K562 (cell line): ENCODE measurements at regions not wholly inside any gene's neighbourhood (a gene's known extent, or its start where the extent isn't known, plus 50 kb on each side); places are given as distances from the start of the nearest gene placed in this dataset.

ENCODE experiments used
- ATAC-seq: fragments of 200-7000 bp; cut with Tn5 transposase; 3 replicates; pipeline ENCODE4 v1.9.1; 2020; ENCODE audit warnings: moderate library complexity
- BruUV-seq: library from RNA; stranded (reverse); fragments of 400-500 nt; replicated peaks from 2 replicates; lab custom pipeline; 2021; lab: Mats Ljungman, UMichigan
- CTCF ChIA-PET: fragments of 300-600 bp; formaldehyde crosslinking; extraction: SDS; loops from one replicate; lab custom pipeline; 2021; ENCODE audit warnings: low intra/inter-chr PET ratio; lab: Yijun Ruan, JAX
- POLR2A ChIA-PET: fragments of 300-600, 350-650 bp; sonication (Branson Sonifier 250); formaldehyde crosslinking; extraction: SDS; loops from one replicate; lab custom pipeline; 2021; ENCODE audit warnings: antibody characterized with exemption, inconsistent platforms; lab: Yijun Ruan, JAX
- DNase-seq, 4 experiments: peaks; one replicate each; pipeline versions ENCODE4 v3.0.0 to v3.0.0-alpha.2; 2011 to 2018; ENCODE audit warnings: low spot score in 3 of 4, mixed read lengths in 3 of 4; ENCODE audit errors: extremely low read depth in 1 of 4
- FAIRE-seq: peaks from 2 replicates; lab custom pipeline; 2011; peaks lifted over from hg19 to GRCh38; lab: Jason Lieb, UNC
- H2AFZ ChIP-seq: 2 replicates; pipeline ENCODE4 v1.6.0; 2011; ENCODE audit warnings: low read depth, low read length, control low read depth, inconsistent platforms
- H3K27ac ChIP-seq: fragments of 200-600 bp; 3 replicates; pipeline ENCODE4 v1.8.0; 2011; ENCODE audit warnings: low read depth, mild to moderate bottlenecking, control low read depth, inconsistent platforms, low read length, moderate library complexity, mixed read lengths; ENCODE audit errors: extremely low read depth
- H3K27me3 ChIP-seq, 2 experiments: fragments of 300-600 bp in 1 of 2; 2 replicates in 1 of 2; 3 replicates in 1 of 2; pipeline versions ENCODE4 v1.6.0 to v1.8.0; 2011; ENCODE audit warnings: inconsistent platforms in 2 of 2, low read length in 2 of 2, mild to moderate bottlenecking in 1 of 2, mixed read lengths in 1 of 2, moderate library complexity in 1 of 2; ENCODE audit not compliant: control insufficient read depth in 2 of 2, insufficient read depth in 2 of 2
- H3K36me3 ChIP-seq: fragments of 300-600 bp; 3 replicates; pipeline ENCODE4 v1.8.0; 2011; ENCODE audit warnings: mild to moderate bottlenecking, low read length, inconsistent platforms; ENCODE audit not compliant: control insufficient read depth, insufficient read depth
- H3K4me1 ChIP-seq, 2 experiments: fragments of 200-600 bp in 1 of 2; replicated peaks in 1 of 2; 2 replicates in 1 of 2; 3 replicates in 1 of 2; pipeline versions ENCODE4 v1.5.1 to v1.8.0; 2011; ENCODE audit warnings: inconsistent platforms in 2 of 2, low read length in 2 of 2, mild to moderate bottlenecking in 1 of 2, mixed read lengths in 1 of 2, moderate library complexity in 1 of 2; ENCODE audit not compliant: control insufficient read depth in 2 of 2, insufficient read depth in 2 of 2
- H3K4me2 ChIP-seq: 2 replicates; pipeline ENCODE4 v1.6.1; 2011; ENCODE audit warnings: low read length, control low read depth, inconsistent platforms, mixed read lengths; ENCODE audit not compliant: insufficient read depth
- H3K4me3 ChIP-seq: fragments of 200-600 bp; sonication (generic), shearing (Covaris generic); 2 replicates; pipeline ENCODE4 v1.5.1; 2016; ENCODE audit warnings: control low read depth, inconsistent platforms
- H3K79me2 ChIP-seq: fragments of 200-600 bp; 3 replicates; pipeline ENCODE4 v1.8.0; 2011; ENCODE audit warnings: low read length, inconsistent platforms; ENCODE audit not compliant: control insufficient read depth, insufficient read depth
- H3K9ac ChIP-seq, 2 experiments: 2 replicates each; pipeline versions ENCODE4 v1.6.0 to v1.6.1; 2011; ENCODE audit warnings: low read depth in 2 of 2, low read length in 2 of 2, control low read depth in 1 of 2, inconsistent platforms in 1 of 2, mild to moderate bottlenecking in 1 of 2, mixed read lengths in 1 of 2; ENCODE audit not compliant: insufficient read depth in 1 of 2
- H3K9me1 ChIP-seq: one replicate; pipeline ENCODE4 v1.6.0; 2011; ENCODE audit warnings: inconsistent platforms, mild to moderate bottlenecking, low read length, moderate library complexity; ENCODE audit not compliant: control insufficient read depth, insufficient read depth
- H3K9me3 ChIP-seq: replicated peaks from 2 replicates; pipeline ENCODE4 v1.5.1; 2011; ENCODE audit warnings: low read depth, low read length, inconsistent platforms; ENCODE audit not compliant: control insufficient read depth, insufficient read depth
- H4K20me1 ChIP-seq: replicated peaks from 2 replicates; pipeline ENCODE4 v1.6.1; 2011; ENCODE audit warnings: low read length, inconsistent platforms, mixed read lengths; ENCODE audit not compliant: control insufficient read depth, insufficient read depth
- ARID3A ChIP-seq: IDR thresholded peaks from 2 replicates; pipeline ENCODE4 v1.6.1; 2012; ENCODE audit warnings: low read depth, low read length, improper control_type of control experiment, borderline replicate concordance
- CAMTA2 ChIP-seq: fragments of 250-450 bp; sonication (Bioruptor Pico); conservative IDR thresholded peaks from 2 replicates; pipeline ENCODE4 v1.5.1; 2022
- CBFA2T3 ChIP-seq: fragments of 450-650 bp; IDR thresholded peaks from 2 replicates; pipeline ENCODE4 v1.6.1; 2017
- ELK1 ChIP-seq: sonication (generic); formaldehyde crosslinking; IDR thresholded peaks from 2 replicates; pipeline ENCODE4 v1.8.1; 2022; ENCODE audit warnings: missing genetic modification reagents
- ETS2 ChIP-seq: IDR thresholded peaks from 2 replicates; pipeline ENCODE4 v1.6.1; 2016; ENCODE audit warnings: borderline replicate concordance, missing genetic modification characterization, mild to moderate bottlenecking, moderate library complexity, missing compliant biosample characterization; ENCODE audit not compliant: poor library complexity, severe bottlenecking
- GATA2 ChIP-seq: sonication (generic); formaldehyde crosslinking; IDR thresholded peaks from 2 replicates; pipeline ENCODE4 v1.4.0; 2020; ENCODE audit warnings: mild to moderate bottlenecking, missing genetic modification reagents
- LARP7 ChIP-seq: fragments of 450-650 bp; IDR thresholded peaks from 2 replicates; pipeline ENCODE4 v1.6.1; 2016
- MBD2 ChIP-seq: sonication (generic); IDR thresholded peaks from 2 replicates; pipeline ENCODE4 v1.6.1; 2016; ENCODE audit warnings: low read depth, borderline replicate concordance
- MEF2A ChIP-seq: IDR thresholded peaks from 2 replicates; pipeline ENCODE4 v1.6.1; 2011; ENCODE audit warnings: low read depth, mild to moderate bottlenecking, low read length, moderate library complexity; ENCODE audit not compliant: control insufficient read depth
- POLR2AphosphoS5 ChIP-seq: IDR thresholded peaks from 2 replicates; pipeline ENCODE4 v1.6.1; 2011; ENCODE audit warnings: mild to moderate bottlenecking, low read depth, low read length, moderate library complexity; ENCODE audit not compliant: control insufficient read depth, insufficient read depth
- SAP30 ChIP-seq: fragments of 200-600 bp; sonication (generic); IDR thresholded peaks from 2 replicates; pipeline ENCODE4 v1.6.1; 2012; ENCODE audit warnings: borderline replicate concordance, low read depth, mild to moderate bottlenecking, moderate library complexity, low read length, control low read depth, inconsistent platforms; ENCODE audit not compliant: insufficient read depth, poor library complexity, severe bottlenecking
- TFAP4 ChIP-seq: sonication (generic); formaldehyde crosslinking; IDR thresholded peaks from 2 replicates; pipeline ENCODE4 v1.8.0; 2022; ENCODE audit warnings: missing genetic modification reagents, mild to moderate bottlenecking, moderate library complexity, borderline replicate concordance
- U2AF1 ChIP-seq: fragments of 200-400 bp; formaldehyde crosslinking; optimal IDR thresholded peaks from 2 replicates; pipeline ENCODE3; 2017; ENCODE audit warnings: mild to moderate bottlenecking, low read depth, low read length, moderate library complexity
- ZBTB43 ChIP-seq: sonication (generic); formaldehyde crosslinking; IDR thresholded peaks from 2 replicates; pipeline ENCODE4 v1.8.0; 2023; ENCODE audit warnings: mild to moderate bottlenecking, missing genetic modification reagents
- ZNF274 ChIP-seq: IDR thresholded peaks from 2 replicates; pipeline ENCODE4 v1.6.1; 2011; ENCODE audit warnings: low read depth, mild to moderate bottlenecking, low read length, moderate library complexity, borderline replicate concordance
- ZNF668 ChIP-seq: fragments of 250-450 bp; sonication (Bioruptor Pico); IDR thresholded peaks from 2 replicates; pipeline ENCODE4 v1.8.0; 2022; ENCODE audit warnings: mild to moderate bottlenecking, inconsistent platforms
- WGBS: fragments of 100-300 bp; shearing (Covaris generic); methylation state at CpG from one replicate; pipeline ENCODE4 v1.1.6; 2016; ENCODE audit warnings: low coverage, mixed read lengths; ENCODE audit not compliant: insufficient coverage; ENCODE audit errors: missing lambda C conversion rate; 5-methylcytosine and 5-hydroxymethylcytosine counted together
- in situ Hi-C: fragments of 300-500 bp; cut with MboI; formaldehyde crosslinking; loops from 4 replicates; pipeline ENCODE4 v1.15.0; 2018; ENCODE audit warnings: inconsistent platforms, mixed read lengths
- intact Hi-C: fragments of 100-400 bp; cut with micrococcal nuclease; formaldehyde crosslinking; loops from 2 replicates; pipeline ENCODE4 v1.14.2; 2022

- TF ChIP-seq POLR2AphosphoS5: no peak
- no peak for TF ChIP-seq ZNF668 (CRISPR knock-in tag)
- TF ChIP-seq U2AF1: no peak
- no peak for TF ChIP-seq CAMTA2 (CRISPR knock-in tag)
- no peak for TF ChIP-seq ARID3A
- TF ChIP-seq GATA2 (CRISPR knock-in tag): no peak
- TF ChIP-seq LARP7: no peak
- no peak for TF ChIP-seq MEF2A
- TF ChIP-seq ZBTB43 (CRISPR knock-in tag): no peak
- TF ChIP-seq ETS2: no peak
- TF ChIP-seq SAP30: no peak
- no peak for TF ChIP-seq ZNF274
- TF ChIP-seq MBD2: no peak
- no peak for TF ChIP-seq ELK1 (CRISPR knock-in tag)
- TF ChIP-seq TFAP4 (CRISPR knock-in tag): no peak
- no peak for TF ChIP-seq CBFA2T3
- Histone ChIP-seq H3K4me3 (no peak overlapping the region), H3K36me3 (no peaks in the 10 kb centered on the region), H3K4me2 (no peak overlapping the region), H3K27ac (no peak overlapping the region), H3K4me1 (no peaks in the 10 kb centered on the region), H3K9ac (no peak overlapping the region), H3K9me1 (no peaks in the 10 kb centered on the region), H2AFZ (no peak overlapping the region), H3K27me3 (no peaks in the 10 kb centered on the region), H4K20me1 (no peaks in the 10 kb centered on the region), H3K9me3 (no peaks in the 10 kb centered on the region), H3K79me2 (no peaks in the 10 kb centered on the region)
- FAIRE-seq (no peak), DNase-seq (no peak), ATAC-seq (no peak)
- WGBS: 0% methylated on average over 5 of the region's 5 CpGs
- intact Hi-C loops: no loop called here
- in situ Hi-C loops: no loop called here
- POLR2A ChIA-PET: no interaction called here
- BruUV-seq: no TSS peak
- CTCF ChIA-PET: no interaction called here
These were observed 301.4 kb downstream of the ZNF326 start for GRCh38 chr1:90296327-90296726.
